22Rv1 (cell line): ENCODE measurements at regions not wholly inside any gene's neighbourhood (a gene's known extent, or its start where the extent isn't known, plus 50 kb on each side); places are given as distances from the start of the nearest gene placed in this dataset.

Experiments
- H3K27ac ChIP-seq: fragments of 450-650 bp; 2 replicates; pipeline ENCODE4 v1.5.1; 2017
- CTCF ChIP-seq: fragments of 450-650 bp; IDR thresholded peaks from 2 replicates; pipeline ENCODE4 v1.5.1; 2017; ENCODE audit warnings: mild to moderate bottlenecking
- ZFX ChIP-seq: fragments of 450-650 bp; IDR thresholded peaks from 2 replicates; pipeline ENCODE4 v1.6.1; 2017; ENCODE audit warnings: antibody characterized with exemption, borderline replicate concordance

GRCh38 chr20:11569163-11569562 lies 348.5 kb upstream of the BTBD3 start:
- no peak for TF ChIP-seq CTCF
- no peak for TF ChIP-seq ZFX
- H3K27ac ChIP-seq = no peak overlapping the region

GRCh38 chr20:11573507-11573906 lies 344.2 kb upstream of the BTBD3 start:
- H3K27ac ChIP-seq = no peak overlapping the region
- TF ChIP-seq CTCF (no peak), ZFX (no peak)

- no peak for TF ChIP-seq ZFX
- TF ChIP-seq CTCF = no peak
- H3K27ac ChIP-seq = no peak overlapping the region
These were observed 336.4 kb upstream of the BTBD3 start for GRCh38 chr20:11581271-11581670.

- no peak for TF ChIP-seq CTCF
- TF ChIP-seq ZFX = no peak
- no peak overlapping the region for H3K27ac ChIP-seq
These were observed 335.6 kb upstream of the BTBD3 start for GRCh38 chr20:11582060-11582459.

GRCh38 chr20:11585752-11586352 lies 331.8 kb upstream of the BTBD3 start:
- H3K27ac ChIP-seq = no peak overlapping the region
- peak; percentile 36 for TF ChIP-seq CTCF
- no peak for TF ChIP-seq ZFX

- no peak overlapping the region for H3K27ac ChIP-seq
- TF ChIP-seq CTCF (no peak), ZFX (no peak)
These were observed 328.8 kb upstream of the BTBD3 start for GRCh38 chr20:11588875-11589274.

GRCh38 chr20:11591965-11592364 lies 325.7 kb upstream of the BTBD3 start:
- no peak for TF ChIP-seq ZFX
- no peak for TF ChIP-seq CTCF
- no peak overlapping the region for H3K27ac ChIP-seq
